ENCODE measurements at regions not wholly inside any gene's neighbourhood (a gene's known extent, or its start where the extent isn't known, plus 50 kb on each side); places are given as distances from the start of the nearest gene placed in this dataset.

GRCh38 chr2:226183550-226183949, 616.1 kb downstream of the IRS1 start:
- Histone ChIP-seq H3K36me3 (no peaks in the 10 kb centered on the region), H3K27ac (replicated peaks in 1 of 4) (no peak overlapping the region)
- intact Hi-C loops (cut with DNase I) = no loop called here

GRCh38 chr2:226183033-226183432, 616.6 kb downstream of the IRS1 start:
- no peak for DNase-seq (ENCODE audit: extremely low spot score)
- Histone ChIP-seq H3K4me1 (peaks cover 0 to 29% (median 25%) of the 10 kb centered on the region in 4 donors), H3K27ac (replicated peaks in 1 of 4) (no peak overlapping the region), H3K36me3 (no peaks in the 10 kb centered on the region), H3K27me3 (no peaks in the 10 kb centered on the region), H3K4me3 (no peak overlapping the region), H3K9me3 (peaks cover 0 to 11% (median 8%) of the 10 kb centered on the region in 4 donors)
- TF ChIP-seq POLR2AphosphoS5 (IDR thresholded peaks at IDR 0.05) = no peak
- no peak for TF ChIP-seq CTCF (IDR thresholded peaks at IDR 0.05)
- no peak for TF ChIP-seq EP300 (IDR thresholded peaks at IDR 0.05)
- TF ChIP-seq POLR2A (IDR thresholded peaks at IDR 0.05; ENCODE audit: low read depth) = no peak
- 92% methylated on average over 2 of the region's 2 CpGs for WGBS
- intact Hi-C loops (cut with DNase I) = no loop called here

More at GRCh38 chr2:226183550-226183949, 616.1 kb downstream of the IRS1 start:
- Histone ChIP-seq H3K27me3 (no peaks in the 10 kb centered on the region), H3K9me3 (peaks cover 0 to 7% (median 6%) of the 10 kb centered on the region in 4 donors), H3K4me3 (no peak overlapping the region), H3K4me1 (peaks cover 0 to 29% (median 25%) of the 10 kb centered on the region in 4 donors)
- WGBS = 87% methylated on average over 3 of the region's 3 CpGs
- no peak for DNase-seq (ENCODE audit: extremely low spot score)
- no peak for TF ChIP-seq POLR2A (IDR thresholded peaks at IDR 0.05; ENCODE audit: low read depth)
- TF ChIP-seq CTCF (IDR thresholded peaks at IDR 0.05) = no peak
- no peak for TF ChIP-seq POLR2AphosphoS5 (IDR thresholded peaks at IDR 0.05)
- no peak for TF ChIP-seq EP300 (IDR thresholded peaks at IDR 0.05)

GRCh38 chr2:226181909-226182308, 617.7 kb downstream of the IRS1 start:
- Histone ChIP-seq H3K36me3 (no peaks in the 10 kb centered on the region), H3K4me3 (no peak overlapping the region), H3K9me3 (peaks cover 0 to 17% (median 8%) of the 10 kb centered on the region in 4 donors), H3K27ac (replicated peaks in 1 of 4) (no peak overlapping the region), H3K27me3 (no peaks in the 10 kb centered on the region), H3K4me1 (peaks cover 0 to 17% (median 15%) of the 10 kb centered on the region in 4 donors)
- DNase-seq (ENCODE audit: extremely low spot score) = no peak
- TF ChIP-seq POLR2AphosphoS5 (IDR thresholded peaks at IDR 0.05) (no peak), POLR2A (IDR thresholded peaks at IDR 0.05; ENCODE audit: low read depth) (no peak), EP300 (IDR thresholded peaks at IDR 0.05) (no peak), CTCF (IDR thresholded peaks at IDR 0.05) (no peak)
- intact Hi-C loops (cut with DNase I) = no loop called here

- no peaks in the 10 kb centered on the region for H3K27me3 ChIP-seq
- no peak for TF ChIP-seq POLR2A (IDR thresholded peaks at IDR 0.05; ENCODE audit: low read depth)
- TF ChIP-seq POLR2AphosphoS5 (IDR thresholded peaks at IDR 0.05) = no peak
- TF ChIP-seq CTCF (IDR thresholded peaks at IDR 0.05) = no peak
- TF ChIP-seq EP300 (IDR thresholded peaks at IDR 0.05) = no peak
- H3K9me3 ChIP-seq = peaks cover 0 to 17% (median 8%) of the 10 kb centered on the region in 4 donors
- DNase-seq (ENCODE audit: extremely low spot score) = no peak
- WGBS = 63% methylated on average over 11 of the region's 11 CpGs
- no peak overlapping the region for H3K27ac ChIP-seq (replicated peaks in 1 of 4)
- no peak overlapping the region for H3K4me3 ChIP-seq
- no peaks in the 10 kb centered on the region for H3K36me3 ChIP-seq
- H3K4me1 ChIP-seq = peaks cover 0 to 4% (median 2%) of the 10 kb centered on the region in 4 donors
- intact Hi-C loops (cut with DNase I) = no loop called here
Measured at GRCh38 chr2:226180281-226180884, 619.2 kb downstream of the IRS1 start.

GRCh38 chr2:226179010-226179409, 620.6 kb downstream of the IRS1 start:
- intact Hi-C loops (cut with DNase I) = no loop called here
- Histone ChIP-seq H3K4me1 (no peaks in the 10 kb centered on the region), H3K9me3 (peaks cover 0 to 17% (median 8%) of the 10 kb centered on the region in 4 donors), H3K36me3 (no peaks in the 10 kb centered on the region), H3K27me3 (no peaks in the 10 kb centered on the region), H3K27ac (replicated peaks in 1 of 4) (no peak overlapping the region), H3K4me3 (no peak overlapping the region)
- no peak for TF ChIP-seq EP300 (IDR thresholded peaks at IDR 0.05)
- no peak for TF ChIP-seq CTCF (IDR thresholded peaks at IDR 0.05)
- TF ChIP-seq POLR2A (IDR thresholded peaks at IDR 0.05; ENCODE audit: low read depth) = no peak
- no peak for TF ChIP-seq POLR2AphosphoS5 (IDR thresholded peaks at IDR 0.05)
- no peak for DNase-seq (ENCODE audit: extremely low spot score)
- 93% methylated on average over 1 of the region's 1 CpG for WGBS

All from esophagus muscularis mucosa (tissue), 4 donors.